Astrocyte of the spinal cord (primary cell): ENCODE measurements at regions not wholly inside any gene's neighbourhood (a gene's known extent, or its start where the extent isn't known, plus 50 kb on each side); places are given as distances from the start of the nearest gene placed in this dataset.

Experiments
- DNase-seq: peaks from one replicate; pipeline ENCODE4 v3.0.0; 2011; ENCODE audit warnings: low read depth, low spot score
- H3K4me3 ChIP-seq: 2 replicates; pipeline ENCODE4 v1.5.1; 2011; ENCODE audit warnings: low read depth, mild to moderate bottlenecking, low read length, moderate library complexity
- CTCF ChIP-seq: IDR thresholded peaks from 2 replicates; pipeline ENCODE4 v1.5.1; 2012; ENCODE audit warnings: low read depth, mild to moderate bottlenecking, low read length, inconsistent platforms
- in situ Hi-C: cut with HindIII; loops from 2 replicates; pipeline ENCODE4 v1.10.0; 2017; ENCODE audit warnings: low sequenced_read_pairs

- no peak for TF ChIP-seq CTCF
- in situ Hi-C loops: no loop called here
- no peak overlapping the region for H3K4me3 ChIP-seq
- DNase-seq: no peak
Measured at GRCh38 chrX:15129412-15129811, 140.5 kb downstream of the ASB9 start.

GRCh38 chrX:15128861-15129260, 141.0 kb downstream of the ASB9 start:
- DNase-seq: no peak
- no peak overlapping the region for H3K4me3 ChIP-seq
- no peak for TF ChIP-seq CTCF
- in situ Hi-C loops: no loop called here

- in situ Hi-C loops: no loop called here
- no peak for DNase-seq
- no peak overlapping the region for H3K4me3 ChIP-seq
- peak; percentile 2 for TF ChIP-seq CTCF
Measured at GRCh38 chrX:15127010-15127409, 142.9 kb downstream of the ASB9 start.

GRCh38 chrX:15116900-15117299, 153.0 kb downstream of the ASB9 start:
- H3K4me3 ChIP-seq: no peak overlapping the region
- no peak for TF ChIP-seq CTCF
- in situ Hi-C loops: no loop called here
- no peak for DNase-seq

GRCh38 chrX:15114743-15115566, 154.9 kb downstream of the ASB9 start:
- in situ Hi-C loops: no loop called here
- no peak overlapping the region for H3K4me3 ChIP-seq
- DNase-seq: no peak
- TF ChIP-seq CTCF: no peak

- in situ Hi-C loops: no loop called here
- DNase-seq: no peak
- no peak for TF ChIP-seq CTCF
Measured at GRCh38 chrX:15107367-15107988, 162.4 kb downstream of the ASB9 start.

More at GRCh38 chrX:15107367-15107988, 162.4 kb downstream of the ASB9 start:
- H3K4me3 ChIP-seq: no peak overlapping the region
